ENCODE measurements at regions not wholly inside any gene's neighbourhood (a gene's known extent, or its start where the extent isn't known, plus 50 kb on each side); places are given as distances from the start of the nearest gene placed in this dataset.

DNA sequence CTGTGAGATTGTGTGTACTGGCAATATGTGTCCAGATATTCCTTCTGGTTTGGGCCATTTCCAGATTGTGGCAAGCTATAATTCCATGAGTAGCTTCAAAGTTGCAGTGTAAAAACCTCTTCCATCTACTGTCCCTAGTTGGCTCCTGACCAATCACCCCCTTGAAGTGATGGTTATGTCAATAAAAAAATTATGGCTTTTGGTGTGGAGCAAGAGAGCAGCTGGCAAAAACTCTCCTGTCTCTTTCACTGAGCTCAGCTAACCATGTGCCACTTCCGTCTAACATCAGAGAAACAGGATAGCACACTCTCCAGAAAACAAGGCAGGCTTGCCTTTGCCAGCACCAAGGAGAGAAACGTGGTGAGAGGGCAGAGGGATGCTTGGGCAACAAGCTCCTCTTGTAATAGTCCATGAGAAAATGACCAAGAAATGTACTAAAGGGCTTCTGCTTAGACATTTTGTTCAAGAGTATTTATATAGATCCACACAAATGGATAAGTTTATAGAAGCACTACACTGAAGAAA, 914.4 kb upstream of the SEMA6A start:
- TF ChIP-seq POLR2A (IDR thresholded peaks at IDR 0.05; ENCODE audit: low read depth, low read length): no peak
- TF ChIP-seq POLR2AphosphoS5 (IDR thresholded peaks at IDR 0.05; ENCODE audit: low read depth, low read length): no peak
- TF ChIP-seq POU2F2 (IDR thresholded peaks at IDR 0.05; ENCODE audit: low read depth, low read length): no peak
- TF ChIP-seq TAF1 (IDR thresholded peaks at IDR 0.05; ENCODE audit: low read depth, low read length): no peak
- no peak for TF ChIP-seq SPI1 (IDR thresholded peaks at IDR 0.05; ENCODE audit: low read depth, low read length)
